HG03066 (cell line): ENCODE measurements at regions not wholly inside any gene's neighbourhood (a gene's known extent, or its start where the extent isn't known, plus 50 kb on each side); places are given as distances from the start of the nearest gene placed in this dataset.

ENCODE experiments used
- ATAC-seq: cut with Tn5 transposase; IDR thresholded peaks from one replicate; pipeline ENCODE4 v1.9.1; 2021; ENCODE audit warnings: low read depth; ENCODE audit not compliant: unreplicated experiment

GRCh38 chr12:102542816-102543440, 62.6 kb upstream of the IGF1 start:
- no peak for ATAC-seq

GRCh38 chr12:102540815-102541385, 60.5 kb upstream of the IGF1 start:
- ATAC-seq = no peak

GRCh38 chr12:102539651-102540553, 59.5 kb upstream of the IGF1 start:
- ATAC-seq = no peak

GRCh38 chr12:102535306-102535705, 54.9 kb upstream of the IGF1 start:
- no peak for ATAC-seq

- no peak for ATAC-seq
Measured at GRCh38 chr12:102534899-102535298, 54.5 kb upstream of the IGF1 start.

GRCh38 chr12:102533483-102534215, 53.3 kb upstream of the IGF1 start:
- ATAC-seq = no peak
